GM21367 (cell line): ENCODE measurements at regions not wholly inside any gene's neighbourhood (a gene's known extent, or its start where the extent isn't known, plus 50 kb on each side); places are given as distances from the start of the nearest gene placed in this dataset.

ENCODE experiments used
- ATAC-seq: cut with Tn5 transposase; IDR thresholded peaks from one replicate; pipeline ENCODE4 v1.9.1; 2021; ENCODE audit not compliant: unreplicated experiment

- ATAC-seq: no peak
Measured at GRCh38 chr2:118699447-118700175, 147.8 kb downstream of the EN1 start.

- no peak for ATAC-seq
Measured at GRCh38 chr2:118698564-118698963, 148.9 kb downstream of the EN1 start.

- no peak for ATAC-seq
Measured at GRCh38 chr2:118697781-118698180, 149.7 kb downstream of the EN1 start.

GRCh38 chr2:118696786-118697465 lies 150.5 kb downstream of the EN1 start:
- no peak for ATAC-seq

- ATAC-seq: no peak
Measured at GRCh38 chr2:118693287-118693822, 154.1 kb downstream of the EN1 start.

GRCh38 chr2:118689874-118690273 lies 157.6 kb downstream of the EN1 start:
- ATAC-seq: no peak

- ATAC-seq: no peak
Measured at GRCh38 chr2:118689456-118689855, 158.0 kb downstream of the EN1 start.

- no peak for ATAC-seq
Measured at GRCh38 chr2:118689033-118689432, 158.4 kb downstream of the EN1 start.

GRCh38 chr2:118687698-118688097 lies 159.8 kb downstream of the EN1 start:
- no peak for ATAC-seq

- no peak for ATAC-seq
Measured at GRCh38 chr2:118687192-118687591, 160.3 kb downstream of the EN1 start.

- ATAC-seq: no peak
Measured at GRCh38 chr2:118686346-118686745, 161.1 kb downstream of the EN1 start.

GRCh38 chr2:118683460-118683859 lies 164.0 kb downstream of the EN1 start:
- no peak for ATAC-seq

GRCh38 chr2:118678985-118679384 lies 168.5 kb downstream of the EN1 start:
- ATAC-seq: no peak

GRCh38 chr2:118677546-118677945 lies 169.9 kb downstream of the EN1 start:
- no peak for ATAC-seq

- ATAC-seq: no peak
Measured at GRCh38 chr2:118675531-118675930, 171.9 kb downstream of the EN1 start.

- ATAC-seq: no peak
Measured at GRCh38 chr2:118672571-118673158, 174.8 kb downstream of the EN1 start.

GRCh38 chr2:118671701-118672454 lies 175.6 kb downstream of the EN1 start:
- ATAC-seq: no peak

- ATAC-seq: no peak
Measured at GRCh38 chr2:118670838-118671237, 176.6 kb downstream of the EN1 start.

- ATAC-seq: no peak
Measured at GRCh38 chr2:118670276-118670675, 177.2 kb downstream of the EN1 start.

- ATAC-seq: no peak
Measured at GRCh38 chr2:118669654-118670053, 177.8 kb downstream of the EN1 start.
